ENCODE measurements at regions not wholly inside any gene's neighbourhood (a gene's known extent, or its start where the extent isn't known, plus 50 kb on each side); places are given as distances from the start of the nearest gene placed in this dataset.

GRCh38 chr1:31485166-31485565 is 72.2 kb downstream of the SERINC2 start:
- Histone ChIP-seq H3K4me3 (ENCODE audit: low read depth in 1 of 3, low read length in 3 of 3) (no peak overlapping the region), H3K9ac (ENCODE audit: low read depth in 1 of 2, low read length in 2 of 2) (no peak overlapping the region), H3K9me3 (ENCODE audit: control insufficient read depth in 4 of 4, low read length in 3 of 4) (no peaks in the 10 kb centered on the region), H3K27me3 (ENCODE audit: control insufficient read depth in 4 of 4, insufficient read depth in 4 of 4, low read length in 3 of 4) (no peaks in the 10 kb centered on the region), H3K4me1 (ENCODE audit: control insufficient read depth in 4 of 4, insufficient read depth in 4 of 4, low read length in 3 of 4) (no peaks in the 10 kb centered on the region), H3K36me3 (ENCODE audit: control insufficient read depth in 4 of 4, insufficient read depth in 3 of 4, low read depth in 1 of 4, low read length in 3 of 4) (no peaks in the 10 kb centered on the region), H3K27ac (ENCODE audit: low read depth in 1 of 2, low read length in 2 of 2) (no peak overlapping the region)
- no peak for TF ChIP-seq GABPA (IDR thresholded peaks at IDR 0.05 in 1 of 2, conservative IDR thresholded peaks at IDR 0.05 in 1 of 2)
- no peak for TF ChIP-seq REST (IDR thresholded peaks at IDR 0.05)
- no peak for TF ChIP-seq YY1 (IDR thresholded peaks at IDR 0.05)
- TF ChIP-seq ATF3 (IDR thresholded peaks at IDR 0.05) = no peak
- TF ChIP-seq EGR1 (IDR thresholded peaks at IDR 0.05; ENCODE audit: low read depth in 2 of 2) = no peak
- WGBS = 79% methylated on average over 5 of the region's 5 CpGs
- no peak for DNase-seq (ENCODE audit: low spot score)

- Histone ChIP-seq H3K27me3 (ENCODE audit: control insufficient read depth in 4 of 4, insufficient read depth in 4 of 4, low read length in 3 of 4) (no peaks in the 10 kb centered on the region), H3K36me3 (ENCODE audit: control insufficient read depth in 4 of 4, insufficient read depth in 3 of 4, low read depth in 1 of 4, low read length in 3 of 4) (no peaks in the 10 kb centered on the region), H3K9ac (ENCODE audit: low read depth in 1 of 2, low read length in 2 of 2) (no peak overlapping the region), H3K4me1 (ENCODE audit: control insufficient read depth in 4 of 4, insufficient read depth in 4 of 4, low read length in 3 of 4) (no peaks in the 10 kb centered on the region), H3K4me3 (ENCODE audit: low read depth in 1 of 3, low read length in 3 of 3) (no peak overlapping the region), H3K9me3 (ENCODE audit: control insufficient read depth in 4 of 4, low read length in 3 of 4) (no peaks in the 10 kb centered on the region), H3K27ac (ENCODE audit: low read depth in 1 of 2, low read length in 2 of 2) (peak overlapping the region; percentile 16 to 20)
- no peak for DNase-seq (ENCODE audit: low spot score)
- TF ChIP-seq FOXA1 (IDR thresholded peaks at IDR 0.05) (no peak), SP1 (IDR thresholded peaks at IDR 0.05) (no peak), ZBTB33 (IDR thresholded peaks at IDR 0.05) (no peak), GABPA (IDR thresholded peaks at IDR 0.05 in 1 of 2, conservative IDR thresholded peaks at IDR 0.05 in 1 of 2) (no peak), FOXA2 (IDR thresholded peaks at IDR 0.05) (no peak), EGR1 (IDR thresholded peaks at IDR 0.05; ENCODE audit: low read depth in 2 of 2) (no peak), HNF4A (conservative IDR thresholded peaks at IDR 0.05) (no peak), TAF1 (conservative IDR thresholded peaks at IDR 0.05) (no peak), ATF3 (IDR thresholded peaks at IDR 0.05) (no peak), RXRA (IDR thresholded peaks at IDR 0.05) (no peak), CTCF (IDR thresholded peaks at IDR 0.05; ENCODE audit: low read depth, low read length, missing input control) (no peak)
- WGBS = 53% methylated on average over 3 of the region's 3 CpGs
Measured at GRCh38 chr1:31487143-31487542, 74.1 kb downstream of the SERINC2 start.
